Psoas muscle (tissue), 7 donors: ENCODE measurements at regions not wholly inside any gene's neighbourhood (a gene's known extent, or its start where the extent isn't known, plus 50 kb on each side); places are given as distances from the start of the nearest gene placed in this dataset.

ENCODE experiments used
- ATAC-seq, 4 donors: fragments of 200-7000 bp; cut with Tn5 transposase; one replicate each; pipeline ENCODE4 v1.9.1; 2020; ENCODE audit warnings: moderate library complexity in 3 of 4, mild to moderate bottlenecking in 2 of 4
- DNase-seq, 2 donors: peaks; one replicate each; pipeline ENCODE4 v3.0.0-alpha.2; 2020
- H3K27ac ChIP-seq: fragments of 200-600 bp; one replicate; pipeline ENCODE4 v1.8.0; 2022
- H3K27me3 ChIP-seq, 3 donors: fragments of 200-600 bp in 1 of 3; one replicate each; pipeline versions ENCODE4 v1.6.1 to v1.8.0; 2013 to 2022; ENCODE audit warnings: low read length in 2 of 3, mild to moderate bottlenecking in 2 of 3, moderate library complexity in 1 of 3; ENCODE audit not compliant: insufficient read depth in 3 of 3
- H3K36me3 ChIP-seq, 2 donors: fragments of 200-600 bp in 1 of 2; one replicate each; pipeline versions ENCODE4 v1.6.1 to v1.8.0; 2013 to 2022; ENCODE audit warnings: low read depth in 1 of 2, mild to moderate bottlenecking in 1 of 2, moderate library complexity in 1 of 2; ENCODE audit not compliant: insufficient read depth in 1 of 2
- H3K4me1 ChIP-seq: fragments of 200-600 bp; one replicate; pipeline ENCODE4 v1.8.0; 2022
- H3K4me3 ChIP-seq: fragments of 200-600 bp; one replicate; pipeline ENCODE4 v1.8.0; 2022; ENCODE audit warnings: mild to moderate bottlenecking
- H3K9me3 ChIP-seq: fragments of 200-600 bp; one replicate; pipeline ENCODE4 v1.8.0; 2022
- WGBS, 3 donors: extraction: QIAGEN DNeasy Blood & Tissue Kit; methylation state at CpG; one replicate each; pipeline versions ENCODE4 v1.1.6 to v1.1.7; 2013; 5-methylcytosine and 5-hydroxymethylcytosine counted together
- intact Hi-C, 2 donors: fragments of 100-400 bp; cut with DNase I; formaldehyde crosslinking; loops; one replicate each; pipeline versions ENCODE4 v1.11.0 to v1.14.2; 2022
- TF ChIP-seq, protein P1 (sequence below): fragments of 200-600 bp; IDR thresholded peaks from one replicate; pipeline ENCODE4 v1.8.0; 2022; ENCODE audit warnings: antibody characterized with exemption
- donor health status: healthy with polysubstance abuse.
- donor health status: DM: no; HTN: no; CAD: no; lungs with moderate emphysema.
- donor health status: Bipolar disorder and iron deficiency.
- donor health status: healthy.
- donor health status: DM: yes; HTN: yes; CAD: no.
- donor health status: DM: no; HTN: no; CAD: no.
- donor health status: DM: yes; HTN: yes; CAD: no.

- H3K36me3 ChIP-seq: no peaks in the 10 kb centered on the region
- no peaks in the 10 kb centered on the region for H3K9me3 ChIP-seq
- no peak for ATAC-seq
- H3K4me1 ChIP-seq: no peaks in the 10 kb centered on the region
- peaks cover 0 to 5% (median 0%) of the 10 kb centered on the region in 3 donors for H3K27me3 ChIP-seq
- WGBS, 3 donors: 92 to 94% (median 93%) methylated on average over 7 of the region's 7 CpGs
- TF ChIP-seq, protein P1, sequence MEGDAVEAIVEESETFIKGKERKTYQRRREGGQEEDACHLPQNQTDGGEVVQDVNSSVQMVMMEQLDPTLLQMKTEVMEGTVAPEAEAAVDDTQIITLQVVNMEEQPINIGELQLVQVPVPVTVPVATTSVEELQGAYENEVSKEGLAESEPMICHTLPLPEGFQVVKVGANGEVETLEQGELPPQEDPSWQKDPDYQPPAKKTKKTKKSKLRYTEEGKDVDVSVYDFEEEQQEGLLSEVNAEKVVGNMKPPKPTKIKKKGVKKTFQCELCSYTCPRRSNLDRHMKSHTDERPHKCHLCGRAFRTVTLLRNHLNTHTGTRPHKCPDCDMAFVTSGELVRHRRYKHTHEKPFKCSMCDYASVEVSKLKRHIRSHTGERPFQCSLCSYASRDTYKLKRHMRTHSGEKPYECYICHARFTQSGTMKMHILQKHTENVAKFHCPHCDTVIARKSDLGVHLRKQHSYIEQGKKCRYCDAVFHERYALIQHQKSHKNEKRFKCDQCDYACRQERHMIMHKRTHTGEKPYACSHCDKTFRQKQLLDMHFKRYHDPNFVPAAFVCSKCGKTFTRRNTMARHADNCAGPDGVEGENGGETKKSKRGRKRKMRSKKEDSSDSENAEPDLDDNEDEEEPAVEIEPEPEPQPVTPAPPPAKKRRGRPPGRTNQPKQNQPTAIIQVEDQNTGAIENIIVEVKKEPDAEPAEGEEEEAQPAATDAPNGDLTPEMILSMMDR: no peak
- DNase-seq: no peak
- intact Hi-C loops: no loop called here
- no peak overlapping the region for H3K4me3 ChIP-seq
- no peak overlapping the region for H3K27ac ChIP-seq
Observed at GRCh38 chr13:26888632-26889031, 128.0 kb upstream of the GPR12 start.

DNA sequence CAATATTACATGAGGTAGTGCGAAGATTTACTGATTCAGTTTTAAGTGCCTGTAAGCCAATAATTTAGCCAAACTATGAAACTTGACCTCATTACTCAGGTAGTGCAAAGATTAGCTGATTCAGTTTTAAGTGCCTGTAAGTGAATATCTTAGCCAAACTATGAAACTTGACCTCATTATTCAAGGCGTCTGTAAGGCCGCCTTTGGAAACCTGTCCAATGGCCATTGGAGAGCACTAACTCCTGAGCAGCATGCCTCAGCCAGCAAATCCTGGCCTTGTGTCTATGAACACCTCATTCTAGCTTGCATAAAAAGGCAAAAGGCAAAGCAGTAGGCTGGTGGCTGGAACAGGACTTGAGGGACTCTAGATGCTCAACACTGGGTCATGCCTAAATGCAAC is 127.0 kb upstream of the GPR12 start:
- TF ChIP-seq, protein P1: no peak
- peaks cover 0 to 13% (median 0%) of the 10 kb centered on the region in 3 donors for H3K27me3 ChIP-seq
- WGBS, 3 donors: 32 to 53% (median 42%) methylated on average over 3 of the region's 3 CpGs

DNA sequence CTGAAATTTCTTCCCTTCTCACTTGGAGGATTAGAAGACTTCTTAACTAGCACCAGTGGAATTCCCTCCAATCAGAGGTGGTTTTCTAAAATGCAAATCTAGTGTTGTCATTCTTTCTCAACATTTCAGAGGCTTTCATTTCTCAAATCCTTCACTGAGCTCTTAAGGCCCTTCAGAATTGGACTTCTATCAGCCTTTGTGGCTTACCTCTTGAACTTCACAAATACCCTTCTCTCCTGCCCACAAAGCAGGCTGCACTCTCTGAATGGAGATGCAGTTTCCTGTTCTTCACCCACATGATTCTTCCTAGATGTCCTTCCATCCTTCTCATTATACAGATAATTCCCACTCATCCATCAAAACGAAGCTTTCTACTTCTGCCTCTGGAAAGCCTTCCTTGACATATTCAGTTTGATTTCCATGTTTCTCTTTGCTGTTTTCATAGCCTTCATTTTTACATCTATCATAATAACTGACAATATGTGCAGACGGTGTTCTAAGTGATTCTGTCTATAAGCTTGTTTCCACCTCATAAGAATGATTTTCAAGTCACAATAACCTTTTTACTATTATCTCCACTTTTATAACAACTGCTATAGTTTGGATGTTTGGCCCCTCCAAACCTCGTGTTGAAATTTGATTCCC is 123.1 kb upstream of the GPR12 start:
- Histone ChIP-seq H3K27ac (no peak overlapping the region), H3K4me3 (no peak overlapping the region), H3K27me3 (peaks cover 0 to 22% (median 0%) of the 10 kb centered on the region in 3 donors), H3K36me3 (no peaks in the 10 kb centered on the region), H3K9me3 (no peaks in the 10 kb centered on the region), H3K4me1 (no peaks in the 10 kb centered on the region)
- TF ChIP-seq, protein P1: no peak
- WGBS, 3 donors: 53 to 59% (median 54%) methylated on average over 3 of the region's 3 CpGs
- intact Hi-C loops: no loop called here
- ATAC-seq: no peak
- no peak for DNase-seq

More for the DNA sequence above, 127.0 kb upstream of the GPR12 start:
- no peak overlapping the region for H3K4me3 ChIP-seq
- H3K4me1 ChIP-seq: no peaks in the 10 kb centered on the region
- DNase-seq: no peak
- no peak for ATAC-seq
- no peak overlapping the region for H3K27ac ChIP-seq
- no peaks in the 10 kb centered on the region for H3K9me3 ChIP-seq
- intact Hi-C loops: no loop called here
- no peaks in the 10 kb centered on the region for H3K36me3 ChIP-seq

DNA sequence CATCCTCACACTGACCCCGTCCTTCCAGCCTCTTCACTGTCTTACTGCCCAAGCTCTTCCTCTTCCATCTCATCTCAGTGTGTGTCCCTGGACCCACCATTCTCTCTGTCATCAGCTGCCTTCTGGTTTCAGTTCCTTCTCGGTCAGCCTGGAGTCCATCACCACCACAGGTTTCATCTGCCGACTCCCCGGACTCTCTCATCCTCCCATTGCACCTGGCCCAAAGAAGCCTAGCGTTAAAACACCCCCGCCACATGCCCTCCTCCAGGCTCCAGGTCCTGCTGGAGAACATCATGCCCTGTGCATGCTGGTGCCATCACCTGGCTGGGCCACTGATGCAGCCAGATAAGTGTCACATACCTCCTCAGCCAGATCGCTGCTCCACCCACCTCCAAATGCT is 122.1 kb upstream of the GPR12 start:
- Histone ChIP-seq H3K36me3 (no peaks in the 10 kb centered on the region), H3K27me3 (peaks cover 0 to 25% (median 2%) of the 10 kb centered on the region in 3 donors), H3K4me3 (no peak overlapping the region), H3K9me3 (no peaks in the 10 kb centered on the region), H3K4me1 (no peaks in the 10 kb centered on the region), H3K27ac (no peak overlapping the region)
- no peak for DNase-seq
- TF ChIP-seq, protein P1: no peak
- 93 to 95% (median 93%) methylated on average over 7 of the region's 7 CpGs for WGBS, 3 donors
- ATAC-seq: no peak
- intact Hi-C loops: no loop called here

DNA sequence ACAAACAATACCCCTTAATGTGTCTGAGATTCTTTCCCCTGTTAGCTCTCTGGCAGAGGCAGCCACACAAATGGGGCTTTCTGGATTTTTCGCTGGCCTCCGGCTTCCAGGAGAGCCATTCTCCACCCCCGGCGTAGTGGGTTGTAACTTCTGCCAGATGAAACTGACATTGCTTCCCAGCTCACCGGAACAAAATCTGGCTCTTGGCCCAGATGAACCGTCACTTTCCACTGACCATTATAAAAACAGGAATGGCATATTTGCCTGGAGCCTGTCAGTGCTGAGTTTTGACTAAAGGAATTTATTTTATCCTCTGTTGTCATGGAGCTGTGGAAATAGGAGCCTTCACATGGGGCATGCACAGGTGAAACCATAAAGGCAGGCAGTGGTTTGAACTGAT is 120.6 kb upstream of the GPR12 start:
- Histone ChIP-seq H3K27ac (no peak overlapping the region), H3K4me3 (no peak overlapping the region), H3K27me3 (peaks cover 0 to 25% (median 2%) of the 10 kb centered on the region in 3 donors), H3K9me3 (peaks cover 6% of the 10 kb centered on the region), H3K36me3 (no peaks in the 10 kb centered on the region), H3K4me1 (no peaks in the 10 kb centered on the region)
- TF ChIP-seq, protein P1: no peak
- intact Hi-C loops: no loop called here
- 8 to 20% (median 17%) methylated on average over 6 of the region's 6 CpGs for WGBS, 3 donors
- DNase-seq (no peak), ATAC-seq (no peak)
